Naive B cell (primary cell): ENCODE measurements at regions not wholly inside any gene's neighbourhood (a gene's known extent, or its start where the extent isn't known, plus 50 kb on each side); places are given as distances from the start of the nearest gene placed in this dataset.
"Not testable (repeated sequence)": the region's sequence is repeated elsewhere in the genome, so short reads cannot be mapped to it uniquely, and the experiment has no call there.

Experiments used
- ATAC-seq, 2 donors: fragments of 150-1000 bp; cut with Tn5 transposase; 2 replicates each; pipeline ENCODE4 v1.10.0; 2021; ENCODE audit warnings: low read depth in 2 of 2, mild to moderate bottlenecking in 2 of 2, moderate library complexity in 2 of 2
- DNase-seq: peaks from one replicate; pipeline ENCODE4 v3.0.0; 2022
- H3K27ac Mint-ChIP-seq, 6 donors: one replicate each; pipeline ENCODE4 v1.8.0; 2020 to 2022; ENCODE audit warnings: mild to moderate bottlenecking in 6 of 6, mixed read lengths in 6 of 6, moderate library complexity in 5 of 6, inconsistent platforms in 2 of 6
- H3K27me3 Mint-ChIP-seq, 3 donors: one replicate each; pipeline ENCODE4 v1.8.0; 2021 to 2022; ENCODE audit warnings: mixed read lengths in 3 of 3, mild to moderate bottlenecking in 1 of 3
- H3K36me3 Mint-ChIP-seq, 2 donors: one replicate each; pipeline ENCODE4 v1.8.0; 2020 to 2022; ENCODE audit warnings: mixed read lengths in 2 of 2, inconsistent platforms in 1 of 2, mild to moderate bottlenecking in 1 of 2
- H3K4me1 Mint-ChIP-seq, 3 donors: one replicate each; pipeline ENCODE4 v1.8.0; 2020 to 2022; ENCODE audit warnings: mixed read lengths in 3 of 3, inconsistent platforms in 1 of 3, mild to moderate bottlenecking in 1 of 3, moderate library complexity in 1 of 3
- H3K4me3 Mint-ChIP-seq, 8 donors: one replicate each; pipeline ENCODE4 v1.8.0; 2020 to 2022; ENCODE audit warnings: mild to moderate bottlenecking in 8 of 8, mixed read lengths in 8 of 8, moderate library complexity in 8 of 8, inconsistent platforms in 2 of 8
- H3K9me3 Mint-ChIP-seq, 7 donors: one replicate each; pipeline ENCODE4 v1.8.0; 2020 to 2022; ENCODE audit warnings: mixed read lengths in 7 of 7, mild to moderate bottlenecking in 5 of 7, inconsistent platforms in 2 of 7, moderate library complexity in 1 of 7

- ATAC-seq: no peak
- Mint-ChIP-seq H3K9me3 (no peaks in the 10 kb centered on the region), H3K27me3 (peaks cover 0 to 5% (median 5%) of the 10 kb centered on the region in 3 donors), H3K36me3 (no peaks in the 10 kb centered on the region), H3K4me1 (no peaks in the 10 kb centered on the region), H3K27ac (no peak overlapping the region), H3K4me3 (no peak overlapping the region)
- DNase-seq: no peak
These were observed 614.2 kb upstream of the ADARB2 start for GRCh38 chr10:2351566-2351965.

DNA sequence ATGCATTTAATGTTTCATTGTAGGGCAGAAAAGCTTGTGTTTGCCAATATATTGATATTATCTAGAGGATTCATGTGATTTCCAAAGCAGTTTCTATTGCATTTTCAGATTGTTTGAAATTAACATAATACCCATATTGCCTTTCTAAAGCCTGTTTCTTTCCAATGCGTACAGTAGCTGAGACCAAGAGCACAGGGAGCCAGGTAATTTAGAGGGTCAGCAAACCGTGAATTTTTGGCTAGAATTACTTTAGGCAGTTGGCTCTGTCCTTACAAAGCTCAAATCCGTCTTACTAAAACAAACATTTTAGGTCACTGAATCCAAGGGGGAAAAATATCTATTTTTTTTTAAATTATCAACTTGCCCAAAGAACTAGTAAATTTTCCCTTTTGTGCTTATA is 604.9 kb upstream of the ADARB2 start:
- H3K27ac Mint-ChIP-seq: no peak overlapping the region
- no peaks in the 10 kb centered on the region for H3K36me3 Mint-ChIP-seq
- H3K4me3 Mint-ChIP-seq: no peak overlapping the region
- DNase-seq: no peak
- peaks cover 0 to 2% (median 0%) of the 10 kb centered on the region in 7 donors for H3K9me3 Mint-ChIP-seq
- ATAC-seq: no peak
- peaks cover 6 to 14% (median 8%) of the 10 kb centered on the region in 3 donors for H3K27me3 Mint-ChIP-seq
- no peaks in the 10 kb centered on the region for H3K4me1 Mint-ChIP-seq

DNA sequence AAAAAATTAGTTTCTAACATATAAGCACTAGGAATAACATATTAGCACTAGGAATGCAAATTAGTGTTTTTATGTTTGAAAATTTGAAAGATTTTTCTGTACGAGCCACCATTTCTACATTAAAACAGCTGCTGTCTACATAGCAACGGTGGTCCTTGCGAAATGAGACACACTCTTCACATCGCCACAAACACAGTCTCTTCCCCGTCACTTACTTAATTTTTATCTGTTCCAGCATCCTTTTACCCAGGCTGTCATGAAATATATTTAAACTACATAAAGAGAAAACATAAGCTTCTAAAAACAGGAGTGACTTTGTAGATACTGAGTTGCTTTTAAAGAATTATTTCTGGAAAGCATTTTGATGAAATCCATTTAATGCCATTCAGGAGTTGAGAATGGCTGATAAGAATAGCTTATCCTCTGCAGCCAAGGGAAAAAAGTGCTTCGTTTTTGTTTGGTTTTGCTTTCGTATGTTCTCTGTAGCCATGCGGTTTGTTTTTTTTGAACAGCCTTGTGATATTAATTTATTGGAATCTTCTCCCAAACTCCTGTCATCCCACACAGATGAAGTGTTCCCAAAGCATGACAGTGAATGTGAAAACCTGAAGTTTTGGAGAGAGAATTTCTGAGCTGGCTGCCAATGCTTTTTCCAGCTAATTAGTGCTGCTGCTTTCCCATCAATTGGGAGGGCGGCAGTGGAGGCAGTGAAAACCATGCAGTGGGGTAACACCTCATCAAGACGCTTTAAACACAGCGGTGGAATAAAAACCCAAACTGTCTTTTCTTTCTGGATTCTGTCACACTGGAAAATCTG is 603.7 kb upstream of the ADARB2 start:
- H3K36me3 Mint-ChIP-seq: no peaks in the 10 kb centered on the region
- H3K27me3 Mint-ChIP-seq: peaks cover 6 to 14% (median 8%) of the 10 kb centered on the region in 3 donors
- no peak for DNase-seq
- H3K27ac Mint-ChIP-seq: no peak overlapping the region
- H3K4me3 Mint-ChIP-seq: no peak overlapping the region
- peaks cover 0 to 2% (median 0%) of the 10 kb centered on the region in 7 donors for H3K9me3 Mint-ChIP-seq
- H3K4me1 Mint-ChIP-seq: no peaks in the 10 kb centered on the region
- ATAC-seq: no peak

DNA sequence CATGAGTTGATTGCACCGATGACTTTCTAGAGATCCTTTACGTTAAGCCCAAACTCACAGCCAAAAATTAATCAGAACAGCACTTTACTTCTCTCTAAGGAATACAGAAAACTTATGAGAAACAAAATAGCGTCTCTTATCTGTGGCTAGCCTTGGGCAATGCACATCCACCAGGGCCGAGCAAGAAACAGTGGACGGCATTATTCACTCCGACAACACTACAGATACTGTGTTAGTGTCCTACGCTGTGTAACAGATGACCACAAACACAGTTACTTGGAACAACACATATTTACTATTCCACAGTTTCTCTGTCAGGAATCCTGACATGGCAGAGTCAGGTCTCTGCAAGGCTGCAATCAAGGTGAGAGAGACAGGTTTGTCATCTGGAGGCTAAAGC is 598.3 kb upstream of the ADARB2 start:
- Mint-ChIP-seq H3K27ac (no peak overlapping the region), H3K36me3 (no peaks in the 10 kb centered on the region), H3K9me3 (peaks cover 0 to 3% (median 0%) of the 10 kb centered on the region in 7 donors), H3K4me3 (no peak overlapping the region), H3K4me1 (no peaks in the 10 kb centered on the region), H3K27me3 (peaks cover 0 to 9% (median 0%) of the 10 kb centered on the region in 3 donors)
- ATAC-seq (no peak), DNase-seq (no peak)

DNA sequence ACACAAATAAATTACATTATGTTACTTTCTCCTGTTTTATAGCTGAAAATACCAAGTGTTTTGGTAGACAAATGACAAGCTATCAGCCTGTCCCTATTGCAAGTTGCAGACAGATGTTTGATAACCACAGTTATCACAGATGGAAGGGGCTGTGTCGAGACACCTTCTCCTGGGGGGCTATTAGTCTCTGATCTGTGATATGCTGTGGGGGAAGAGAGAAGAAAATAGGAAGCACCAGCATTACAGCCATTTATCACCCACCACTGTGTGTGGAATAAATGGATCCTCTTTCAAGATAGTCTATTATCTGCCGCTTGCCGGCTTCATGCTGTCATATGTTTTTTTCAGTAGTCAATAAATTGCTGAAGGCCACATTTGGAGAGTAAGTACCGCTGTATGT is 597.2 kb upstream of the ADARB2 start:
- no peak overlapping the region for H3K4me3 Mint-ChIP-seq
- DNase-seq (no peak), ATAC-seq (no peak)
- peaks cover 0 to 3% (median 0%) of the 10 kb centered on the region in 7 donors for H3K9me3 Mint-ChIP-seq
- H3K27ac Mint-ChIP-seq: no peak overlapping the region
- no peaks in the 10 kb centered on the region for H3K4me1 Mint-ChIP-seq
- peaks cover 0 to 9% (median 4%) of the 10 kb centered on the region in 3 donors for H3K27me3 Mint-ChIP-seq
- no peaks in the 10 kb centered on the region for H3K36me3 Mint-ChIP-seq

DNA sequence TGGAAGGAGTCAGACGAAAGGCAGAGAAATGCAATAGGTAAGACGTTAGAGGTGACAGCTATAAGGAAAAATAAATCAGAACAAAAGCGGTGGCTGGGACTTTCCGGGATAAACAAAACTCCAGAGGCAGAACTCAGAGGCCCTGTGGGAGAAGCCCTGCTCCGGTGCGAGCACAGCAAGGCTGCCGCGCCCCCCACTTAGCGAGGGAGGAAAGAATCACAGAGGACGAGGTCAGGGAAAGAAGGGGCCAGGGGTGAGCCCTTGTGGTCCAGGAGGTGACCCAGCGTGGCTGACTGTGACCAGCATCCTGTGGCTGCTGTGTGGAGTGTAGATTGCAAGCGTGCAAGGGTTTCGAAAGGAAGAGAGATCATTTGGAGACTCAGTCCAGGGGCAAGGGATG is 591.8 kb upstream of the ADARB2 start:
- H3K27ac Mint-ChIP-seq: no peak overlapping the region
- peaks cover 0 to 4% (median 0%) of the 10 kb centered on the region in 7 donors for H3K9me3 Mint-ChIP-seq
- no peaks in the 10 kb centered on the region for H3K4me1 Mint-ChIP-seq
- ATAC-seq (no peak), DNase-seq (no peak)
- no peak overlapping the region for H3K4me3 Mint-ChIP-seq
- H3K36me3 Mint-ChIP-seq: no peaks in the 10 kb centered on the region
- peaks cover 5 to 8% (median 6%) of the 10 kb centered on the region in 3 donors for H3K27me3 Mint-ChIP-seq

GRCh38 chr10:2326411-2326810 is 589.1 kb upstream of the ADARB2 start:
- ATAC-seq (no peak), DNase-seq (no peak)
- Mint-ChIP-seq H3K4me1 (no peaks in the 10 kb centered on the region), H3K9me3 (peaks cover 0 to 4% (median 0%) of the 10 kb centered on the region in 7 donors), H3K27ac (no peak overlapping the region), H3K4me3 (no peak overlapping the region), H3K27me3 (peaks cover 5 to 8% (median 6%) of the 10 kb centered on the region in 3 donors), H3K36me3 (no peaks in the 10 kb centered on the region)

DNA sequence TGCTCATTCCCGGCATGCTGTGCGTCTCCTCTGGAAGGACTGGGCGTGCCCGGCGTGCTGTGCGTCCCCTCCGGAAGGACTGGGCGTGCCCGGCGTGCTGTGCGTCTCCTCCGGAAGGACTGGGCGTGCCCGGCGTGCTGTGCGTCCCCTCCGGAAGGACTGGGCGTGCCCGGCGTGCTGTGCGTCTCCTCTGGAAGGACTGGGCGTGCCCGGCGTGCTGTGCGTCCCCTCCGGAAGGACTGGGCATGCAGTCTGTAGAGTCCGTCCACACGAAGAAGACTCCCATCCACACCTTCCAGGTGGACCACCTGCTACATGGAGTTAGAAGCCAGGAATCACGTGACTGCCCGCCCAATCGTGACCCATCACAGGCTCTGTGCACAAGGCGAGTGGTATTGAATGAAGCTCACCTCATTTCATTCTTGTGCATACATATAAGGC is 577.7 kb upstream of the ADARB2 start:
- H3K36me3 Mint-ChIP-seq, H3K27me3 Mint-ChIP-seq, DNase-seq, H3K4me3 Mint-ChIP-seq, H3K4me1 Mint-ChIP-seq, H3K9me3 Mint-ChIP-seq, ATAC-seq, H3K27ac Mint-ChIP-seq: not testable (repeated sequence)

DNA sequence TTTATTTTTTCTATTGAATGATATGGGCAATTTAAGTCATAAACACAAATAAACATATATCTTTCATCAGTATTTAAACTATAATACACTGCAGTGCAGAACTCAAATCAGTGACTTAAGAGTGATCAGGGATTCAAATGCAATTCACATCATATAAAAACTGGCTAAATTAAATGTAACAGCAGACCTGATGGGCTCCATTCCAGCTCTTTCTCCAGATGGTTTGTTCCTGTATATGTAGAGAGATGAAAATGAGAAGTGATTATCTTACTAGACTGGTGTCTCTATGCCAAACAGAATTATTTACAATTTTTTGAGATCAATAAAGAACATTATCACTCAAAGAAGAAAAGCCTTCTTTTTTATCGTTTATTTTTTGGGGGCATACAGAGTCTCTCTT is 568.8 kb upstream of the ADARB2 start:
- DNase-seq (no peak), ATAC-seq (no peak)
- no peaks in the 10 kb centered on the region for H3K4me1 Mint-ChIP-seq

GRCh38 chr10:2303169-2303568 is 565.8 kb upstream of the ADARB2 start:
- H3K4me1 Mint-ChIP-seq: no peaks in the 10 kb centered on the region
- DNase-seq (no peak), ATAC-seq (no peak)
- H3K27ac Mint-ChIP-seq: no peak overlapping the region
- H3K36me3 Mint-ChIP-seq: no peaks in the 10 kb centered on the region
- H3K27me3 Mint-ChIP-seq: peaks cover 0 to 9% (median 6%) of the 10 kb centered on the region in 3 donors
- H3K4me3 Mint-ChIP-seq: no peak overlapping the region
- H3K9me3 Mint-ChIP-seq: peaks cover 0 to 4% (median 0%) of the 10 kb centered on the region in 7 donors

More for the DNA sequence above, 568.8 kb upstream of the ADARB2 start:
- H3K27me3 Mint-ChIP-seq: peaks cover 5 to 16% (median 6%) of the 10 kb centered on the region in 3 donors
- no peak overlapping the region for H3K4me3 Mint-ChIP-seq
- peaks cover 0 to 4% (median 0%) of the 10 kb centered on the region in 7 donors for H3K9me3 Mint-ChIP-seq
- H3K36me3 Mint-ChIP-seq: no peaks in the 10 kb centered on the region
- H3K27ac Mint-ChIP-seq: no peak overlapping the region

DNA sequence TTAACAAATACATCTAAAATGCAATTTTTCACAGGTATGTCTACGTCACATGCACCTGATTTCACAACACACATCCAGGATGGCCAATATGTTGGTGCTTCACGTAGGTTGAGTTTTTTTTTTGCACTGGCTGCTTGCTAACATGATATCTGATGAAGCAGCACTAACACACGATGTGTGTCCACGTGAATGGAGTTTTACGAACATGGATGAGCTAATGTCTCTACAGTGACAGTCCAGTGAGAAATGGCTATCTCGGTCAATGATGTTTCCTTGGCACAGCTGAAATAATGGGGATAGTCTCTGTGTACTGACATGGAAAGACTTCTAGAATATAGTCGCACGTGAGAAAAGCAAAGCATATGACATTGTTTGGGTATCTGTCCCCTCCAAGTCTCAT is 563.9 kb upstream of the ADARB2 start:
- Mint-ChIP-seq H3K27ac (no peak overlapping the region), H3K4me3 (no peak overlapping the region), H3K9me3 (peaks cover 0 to 4% (median 0%) of the 10 kb centered on the region in 7 donors), H3K27me3 (peaks cover 0 to 9% (median 6%) of the 10 kb centered on the region in 3 donors), H3K36me3 (no peaks in the 10 kb centered on the region), H3K4me1 (no peaks in the 10 kb centered on the region)
- ATAC-seq (no peak), DNase-seq (no peak)

DNA sequence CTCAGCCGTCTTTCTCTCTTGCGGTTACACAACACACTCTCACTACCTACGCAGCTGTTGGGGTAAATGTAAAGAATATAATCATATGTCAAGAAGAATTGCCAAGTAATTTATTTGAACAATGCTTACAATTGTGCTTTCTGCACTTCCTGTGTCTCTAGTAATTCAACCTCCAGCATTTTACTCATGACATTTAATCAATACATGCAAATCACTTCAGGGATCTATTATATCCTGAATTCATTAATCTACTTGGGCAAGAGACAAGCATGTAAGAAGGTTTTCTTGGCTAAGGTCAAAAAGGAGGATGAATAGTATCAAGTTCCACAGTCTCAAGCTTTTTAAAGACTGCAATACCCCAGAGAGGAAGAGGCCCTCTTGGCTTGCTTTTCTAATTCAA is 562.9 kb upstream of the ADARB2 start:
- Mint-ChIP-seq H3K9me3 (peaks cover 0 to 4% (median 0%) of the 10 kb centered on the region in 7 donors), H3K27me3 (peaks cover 6 to 10% (median 7%) of the 10 kb centered on the region in 3 donors), H3K4me1 (no peaks in the 10 kb centered on the region), H3K4me3 (no peak overlapping the region), H3K27ac (no peak overlapping the region), H3K36me3 (no peaks in the 10 kb centered on the region)
- no peak for ATAC-seq
- no peak for DNase-seq

GRCh38 chr10:2296179-2296891 is 559.0 kb upstream of the ADARB2 start:
- ATAC-seq: no peak

GRCh38 chr10:2294739-2295138 is 557.4 kb upstream of the ADARB2 start:
- no peak for ATAC-seq
- no peak for DNase-seq
- Mint-ChIP-seq H3K27ac (no peak overlapping the region), H3K4me1 (no peaks in the 10 kb centered on the region), H3K4me3 (no peak overlapping the region), H3K27me3 (peaks cover 7 to 18% (median 14%) of the 10 kb centered on the region in 3 donors), H3K36me3 (no peaks in the 10 kb centered on the region), H3K9me3 (no peaks in the 10 kb centered on the region)

More at GRCh38 chr10:2296179-2296891, 559.0 kb upstream of the ADARB2 start:
- H3K27ac Mint-ChIP-seq: no peak overlapping the region
- H3K36me3 Mint-ChIP-seq: no peaks in the 10 kb centered on the region
- H3K4me1 Mint-ChIP-seq: no peaks in the 10 kb centered on the region
- DNase-seq: no peak
- no peak overlapping the region for H3K4me3 Mint-ChIP-seq
- no peaks in the 10 kb centered on the region for H3K9me3 Mint-ChIP-seq
- H3K27me3 Mint-ChIP-seq: peaks cover 7 to 14% (median 11%) of the 10 kb centered on the region in 3 donors
